Fibroblast of pulmonary artery (primary cell): ENCODE measurements at regions not wholly inside any gene's neighbourhood (a gene's known extent, or its start where the extent isn't known, plus 50 kb on each side); places are given as distances from the start of the nearest gene placed in this dataset.
"Not testable (repeated sequence)": the region's sequence is repeated elsewhere in the genome, so short reads cannot be mapped to it uniquely, and the experiment has no call there.

ENCODE experiments used
- DNase-seq: peaks from one replicate; pipeline ENCODE4 v3.0.0-alpha.2; 2010; ENCODE audit warnings: low read depth
- H3K4me3 ChIP-seq: replicated peaks from 2 replicates; pipeline ENCODE4 v1.5.1; 2011; ENCODE audit warnings: low read depth, mild to moderate bottlenecking, control low read depth, low read length, moderate library complexity
- TF ChIP-seq, protein P1 (sequence below): IDR thresholded peaks from 2 replicates; pipeline ENCODE4 v1.5.1; 2011; ENCODE audit warnings: mild to moderate bottlenecking, control low read depth, low read length, inconsistent platforms; ENCODE audit errors: missing control alignments

DNA sequence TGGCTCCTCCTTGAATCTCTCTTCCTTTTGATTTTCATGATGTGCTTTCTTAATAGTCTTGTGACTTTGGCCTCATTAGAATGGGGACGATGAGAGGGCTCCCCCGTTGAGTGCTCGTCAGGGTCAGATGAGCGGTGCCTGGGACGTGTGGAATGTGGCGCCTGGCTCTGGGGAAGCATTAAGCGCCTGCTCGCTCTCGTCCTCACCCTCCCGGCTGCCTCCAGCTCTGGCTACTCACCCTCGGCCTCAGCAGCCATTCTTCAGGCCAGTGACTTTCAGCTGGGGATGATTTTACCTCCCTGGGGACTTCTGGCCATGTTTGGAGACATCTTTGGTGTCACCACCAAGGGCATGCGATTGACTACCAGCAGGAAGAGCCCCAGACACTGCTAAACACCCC is 69.7 kb downstream of the RPS6KA4 start:
- TF ChIP-seq, protein P1, sequence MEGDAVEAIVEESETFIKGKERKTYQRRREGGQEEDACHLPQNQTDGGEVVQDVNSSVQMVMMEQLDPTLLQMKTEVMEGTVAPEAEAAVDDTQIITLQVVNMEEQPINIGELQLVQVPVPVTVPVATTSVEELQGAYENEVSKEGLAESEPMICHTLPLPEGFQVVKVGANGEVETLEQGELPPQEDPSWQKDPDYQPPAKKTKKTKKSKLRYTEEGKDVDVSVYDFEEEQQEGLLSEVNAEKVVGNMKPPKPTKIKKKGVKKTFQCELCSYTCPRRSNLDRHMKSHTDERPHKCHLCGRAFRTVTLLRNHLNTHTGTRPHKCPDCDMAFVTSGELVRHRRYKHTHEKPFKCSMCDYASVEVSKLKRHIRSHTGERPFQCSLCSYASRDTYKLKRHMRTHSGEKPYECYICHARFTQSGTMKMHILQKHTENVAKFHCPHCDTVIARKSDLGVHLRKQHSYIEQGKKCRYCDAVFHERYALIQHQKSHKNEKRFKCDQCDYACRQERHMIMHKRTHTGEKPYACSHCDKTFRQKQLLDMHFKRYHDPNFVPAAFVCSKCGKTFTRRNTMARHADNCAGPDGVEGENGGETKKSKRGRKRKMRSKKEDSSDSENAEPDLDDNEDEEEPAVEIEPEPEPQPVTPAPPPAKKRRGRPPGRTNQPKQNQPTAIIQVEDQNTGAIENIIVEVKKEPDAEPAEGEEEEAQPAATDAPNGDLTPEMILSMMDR = no peak
- no peak for DNase-seq
- no peak overlapping the region for H3K4me3 ChIP-seq

DNA sequence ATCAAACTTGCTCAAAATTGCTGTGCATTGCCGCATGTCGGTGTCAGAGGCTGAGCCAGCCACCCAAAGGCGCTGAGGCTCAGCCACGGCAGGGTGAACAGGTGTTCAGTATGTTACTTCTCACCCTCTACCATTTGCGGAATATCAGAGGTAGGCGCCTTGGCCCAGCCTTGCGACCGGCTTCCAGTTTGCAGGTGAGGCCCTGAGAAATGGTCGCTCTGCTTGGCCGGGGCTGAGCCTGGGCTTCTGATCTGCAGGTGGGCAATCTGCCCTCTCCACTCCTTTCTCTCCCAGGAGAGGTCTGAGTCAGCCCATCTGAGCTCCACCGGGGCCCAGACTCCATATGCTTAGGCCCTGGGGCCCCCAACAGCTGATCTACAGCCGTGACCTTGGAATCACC is 71.0 kb downstream of the RPS6KA4 start:
- H3K4me3 ChIP-seq = no peak overlapping the region
- TF ChIP-seq, protein P1 = no peak
- DNase-seq = no peak

DNA sequence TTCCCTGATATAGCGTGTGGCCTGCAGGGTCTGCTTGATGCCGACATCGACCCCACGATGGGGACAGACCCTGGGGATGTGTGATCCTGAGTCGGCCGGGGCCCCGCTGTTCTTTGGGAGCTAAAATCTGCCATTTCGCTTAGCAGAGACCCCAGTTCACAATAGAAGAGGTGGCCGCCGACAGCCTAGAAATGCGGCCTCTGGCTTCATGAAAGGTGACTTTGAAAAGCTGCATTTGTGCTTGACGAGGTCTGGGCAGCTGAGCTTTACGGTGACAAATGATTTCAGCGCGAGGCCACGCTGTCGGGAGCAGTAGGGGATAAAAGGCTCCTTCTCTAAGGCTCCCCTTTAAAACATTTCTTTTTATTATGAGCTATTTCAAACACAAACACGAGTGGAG is 71.7 kb downstream of the RPS6KA4 start:
- no peak for DNase-seq

DNA sequence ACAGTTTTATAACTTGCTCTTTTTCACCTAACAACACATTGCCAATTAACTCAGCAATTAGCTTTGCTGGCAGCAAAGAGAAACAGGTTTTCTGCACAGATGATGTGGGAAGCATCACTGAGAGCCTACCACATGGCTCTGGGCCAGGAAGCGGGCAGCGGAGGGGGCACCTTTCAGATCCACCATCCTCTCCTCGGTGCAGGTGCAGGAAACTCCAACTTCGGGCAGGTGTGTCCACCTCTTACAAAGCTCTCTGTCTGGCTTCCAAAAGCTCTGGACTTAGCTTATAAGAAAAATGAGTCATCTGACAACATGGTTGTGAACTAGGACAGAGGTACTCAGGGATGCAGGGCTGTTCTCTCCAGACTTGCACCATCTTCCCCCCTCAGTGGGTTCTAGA is 77.0 kb downstream of the RPS6KA4 start:
- DNase-seq = no peak
- no peak overlapping the region for H3K4me3 ChIP-seq
- TF ChIP-seq, protein P1 = no peak

More for the DNA sequence above, 71.7 kb downstream of the RPS6KA4 start:
- no peak overlapping the region for H3K4me3 ChIP-seq
- TF ChIP-seq, protein P1 = no peak

DNA sequence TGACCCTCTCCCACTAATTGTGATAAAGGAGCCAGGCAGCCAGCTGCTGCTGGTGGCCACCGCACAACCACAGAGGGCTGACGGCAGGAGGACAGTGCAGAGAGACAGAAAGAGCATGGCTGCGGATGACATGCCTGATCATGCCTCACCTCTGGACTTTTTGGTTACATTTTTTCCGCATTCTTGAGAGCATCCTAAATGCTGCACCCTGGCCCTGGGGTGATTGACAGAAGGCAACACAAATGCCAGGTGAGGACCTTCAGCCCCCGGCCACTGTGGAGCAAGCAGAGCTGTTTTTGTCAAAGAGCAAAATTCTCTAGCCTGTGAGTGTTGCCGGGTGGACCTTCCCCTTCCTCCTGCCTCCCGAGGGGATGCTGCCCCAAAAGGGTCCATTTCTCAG is 78.5 kb downstream of the RPS6KA4 start:
- TF ChIP-seq, protein P1 = no peak
- H3K4me3 ChIP-seq = no peak overlapping the region

DNA sequence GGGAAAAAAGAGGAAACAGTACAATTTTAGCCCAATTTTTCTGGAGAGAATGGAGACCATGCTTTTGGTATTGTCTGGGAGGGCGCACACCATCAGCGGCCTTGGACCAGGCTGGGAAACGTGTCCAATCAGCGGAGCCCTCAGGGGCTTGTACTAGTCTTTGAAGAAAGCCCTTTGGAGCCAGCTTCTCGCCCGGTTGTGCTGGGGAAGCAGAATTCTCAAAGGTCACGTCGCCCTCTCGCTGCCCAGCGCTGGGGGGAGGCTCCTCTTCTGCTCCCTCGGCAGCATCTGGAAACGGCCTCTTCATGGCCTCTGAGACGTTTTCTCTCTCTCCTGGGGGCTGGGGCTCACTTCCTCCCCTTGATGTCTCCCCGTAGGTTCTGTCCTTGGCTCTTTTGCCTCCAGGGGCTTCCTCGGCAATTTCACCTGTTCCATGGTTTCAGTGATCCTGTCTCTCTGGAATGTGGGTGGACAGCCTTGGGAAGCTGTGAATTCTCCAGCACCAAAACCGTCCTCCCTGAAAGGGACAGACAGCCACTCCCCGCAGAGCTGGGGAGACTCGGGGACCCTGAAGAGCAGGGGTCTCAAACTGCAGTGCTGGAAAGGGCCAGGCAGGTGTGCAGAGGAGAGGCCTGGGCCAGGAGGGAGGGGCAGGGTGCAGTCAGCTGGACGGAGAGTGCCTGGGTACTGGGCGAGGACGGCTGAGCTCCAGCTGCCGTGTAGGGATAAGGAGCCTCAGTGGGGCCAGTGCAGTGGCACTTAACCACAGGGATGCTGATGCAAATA is 80.2 kb downstream of the RPS6KA4 start:
- TF ChIP-seq, protein P1 = no peak
- H3K4me3 ChIP-seq = no peak overlapping the region
- DNase-seq = no peak

More for the DNA sequence above, 78.5 kb downstream of the RPS6KA4 start:
- DNase-seq = no peak

DNA sequence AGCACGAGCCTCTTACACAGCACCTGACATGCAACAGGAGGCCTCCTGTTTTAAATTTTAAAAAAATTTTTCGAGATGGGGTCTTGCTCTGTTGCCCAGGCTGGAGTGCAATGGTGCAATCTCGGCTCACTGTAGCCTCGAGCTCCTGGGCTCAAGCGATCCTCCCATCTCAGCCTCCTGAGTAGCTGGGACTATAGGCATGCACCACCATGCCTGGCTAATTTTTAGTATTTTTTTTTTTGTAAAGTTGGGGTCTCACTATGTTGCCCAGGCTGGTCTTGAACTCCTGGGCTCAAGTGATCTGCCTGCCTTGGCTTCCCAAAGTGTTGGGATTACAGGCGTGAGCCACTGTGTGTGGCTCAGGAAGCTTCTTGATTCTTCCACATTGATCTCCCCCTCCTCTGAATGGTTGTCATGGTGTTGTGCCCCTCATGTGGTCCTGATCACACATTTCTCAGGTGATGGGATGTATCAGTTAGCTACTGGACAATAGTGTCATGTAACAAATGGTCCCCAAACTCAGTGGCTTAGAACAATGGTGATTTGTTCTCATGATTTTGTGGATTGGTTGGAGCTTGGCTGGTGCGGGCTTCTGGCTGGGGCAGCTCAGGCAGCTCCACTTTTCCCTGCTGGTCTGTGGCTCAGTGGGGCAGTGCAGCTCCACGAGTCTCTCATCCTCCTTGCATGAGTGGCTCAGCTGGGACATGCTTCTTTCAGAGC is 81.0 kb downstream of the RPS6KA4 start:
- DNase-seq, H3K4me3 ChIP-seq: not testable (repeated sequence)
